ENCODE measurements at regions not wholly inside any gene's neighbourhood (a gene's known extent, or its start where the extent isn't known, plus 50 kb on each side); places are given as distances from the start of the nearest gene placed in this dataset.

GRCh38 chr18:42190643-42191042, 235.6 kb downstream of the PIK3C3 start:
- POLR2A ChIA-PET: no interaction called here
- CTCF ChIA-PET: no interaction called here
- Histone ChIP-seq H3F3A (replicated peaks; ENCODE audit: insufficient read depth) (no peaks in the 10 kb centered on the region), H3K36me3 (replicated peaks in 1 of 2; ENCODE audit: control insufficient read depth in 1 of 2, insufficient read depth in 2 of 2, low read length in 1 of 2) (no peaks in the 10 kb centered on the region), H3K4me3 (ENCODE audit: low read depth in 2 of 2, low read length in 1 of 2) (no peak overlapping the region), H3K79me2 (ENCODE audit: insufficient read depth) (no peaks in the 10 kb centered on the region), H3K4me1 (ENCODE audit: control insufficient read depth in 1 of 2, insufficient read depth in 2 of 2, low read depth in 1 of 2, low read length in 1 of 2) (peaks cover 0 to 17% of the 10 kb centered on the region in 2 experiments; a peak in 2 of 4 replicates), H4K20me1 (ENCODE audit: insufficient read depth) (no peaks in the 10 kb centered on the region), H3K9me2 (no peaks in the 10 kb centered on the region), H3K9ac (no peak overlapping the region), H3K9me3 (no peaks in the 10 kb centered on the region), H3K4me2 (no peak overlapping the region), H3K27me3 (ENCODE audit: insufficient read depth) (no peaks in the 10 kb centered on the region), H2AFZ (ENCODE audit: low read depth) (no peak overlapping the region), H3K27ac (ENCODE audit: low read depth in 2 of 2, low read length in 1 of 2) (no peak overlapping the region)
- no peak for TF ChIP-seq CHD2 (IDR thresholded peaks at IDR 0.05; ENCODE audit: low read length, partially characterized antibody)
- TF ChIP-seq TAF1 (IDR thresholded peaks at IDR 0.05; ENCODE audit: borderline replicate concordance, low read depth, low read length): no peak
- no peak for TF ChIP-seq GABPA (IDR thresholded peaks at IDR 0.05; ENCODE audit: low read depth)
- no peak for TF ChIP-seq TEAD4 (IDR thresholded peaks at IDR 0.05; ENCODE audit: borderline replicate concordance, insufficient read depth)
- 80% methylated on average over 3 of the region's 3 CpGs for WGBS (ENCODE audit: low lambda C conversion rate)
- DNase-seq: no peak

GRCh38 chr18:42192251-42193248, 237.5 kb downstream of the PIK3C3 start:
- Histone ChIP-seq H3K27me3 (ENCODE audit: insufficient read depth) (no peaks in the 10 kb centered on the region), H3K4me2 (no peak overlapping the region), H4K20me1 (ENCODE audit: insufficient read depth) (no peaks in the 10 kb centered on the region), H3K4me3 (ENCODE audit: low read depth in 2 of 2, low read length in 1 of 2) (no peak overlapping the region), H3K36me3 (replicated peaks in 1 of 2; ENCODE audit: control insufficient read depth in 1 of 2, insufficient read depth in 2 of 2, low read length in 1 of 2) (no peaks in the 10 kb centered on the region), H3K9me3 (no peaks in the 10 kb centered on the region), H3F3A (replicated peaks; ENCODE audit: insufficient read depth) (no peaks in the 10 kb centered on the region), H3K4me1 (ENCODE audit: control insufficient read depth in 1 of 2, insufficient read depth in 2 of 2, low read depth in 1 of 2, low read length in 1 of 2) (peaks cover 0 to 13% of the 10 kb centered on the region in 2 experiments; a peak in 2 of 4 replicates), H3K9me2 (no peaks in the 10 kb centered on the region), H2AFZ (ENCODE audit: low read depth) (no peak overlapping the region), H3K79me2 (ENCODE audit: insufficient read depth) (no peaks in the 10 kb centered on the region), H3K27ac (ENCODE audit: low read depth in 2 of 2, low read length in 1 of 2) (peak overlapping the region in 1 of 2 experiments; percentile 89; a peak in 2 of 4 replicates), H3K9ac (no peak overlapping the region)
- POLR2A ChIA-PET: no interaction called here
- 46% methylated on average over 5 of the region's 5 CpGs for whole genome bisulfite sequencing (ENCODE audit: low lambda C conversion rate)
- TF ChIP-seq SIN3A (IDR thresholded peaks at IDR 0.05; ENCODE audit: borderline replicate concordance, low read depth, low read length) (0 out of 2 replicates have a peak, but pooled peaks have one; percentile 43), GATA2 (CRISPR knock-in tag; IDR thresholded peaks at IDR 0.05) (peak; percentile 95), TCF12 (IDR thresholded peaks at IDR 0.05) (peak; percentile 65), RAD21 (IDR thresholded peaks at IDR 0.05; ENCODE audit: low read length) (0 out of 2 replicates have a peak, but pooled peaks have one; percentile 8), EP300 (IDR thresholded peaks at IDR 0.05; ENCODE audit: borderline replicate concordance in 1 of 2, low read depth in 1 of 2, low read length in 1 of 2) (peak; percentile 32 to 97; a peak in 3 of 4 replicates), TEAD4 (IDR thresholded peaks at IDR 0.05; ENCODE audit: borderline replicate concordance, insufficient read depth) (no peak), PBX3 (IDR thresholded peaks at IDR 0.05) (peak; percentile 87), USF2 (IDR thresholded peaks at IDR 0.05; ENCODE audit: borderline replicate concordance, low read depth, low read length) (no peak), FOXJ3 (CRISPR knock-in tag; IDR thresholded peaks at IDR 0.05) (peak; percentile 57; the same call in 1 of the 2 replicates), CHD2 (IDR thresholded peaks at IDR 0.05; ENCODE audit: low read length, partially characterized antibody) (peak; percentile 53), POLR2AphosphoS5 (IDR thresholded peaks at IDR 0.05; ENCODE audit: low read depth, low read length) (no peak), RCOR1 (IDR thresholded peaks at IDR 0.05; ENCODE audit: low read length) (peak; percentile 75), RXRA (IDR thresholded peaks at IDR 0.05; ENCODE audit: borderline replicate concordance, low read depth) (peak; percentile 70; the same call in 1 of the 2 replicates)
- DNase-seq: peak; percentile 30
- CTCF ChIA-PET: interaction anchor here (0.9 to 1.1 kb wide), 3 partner anchors 8 to 106 kb away, joined by 3 to 4 read pairs (median 3); no protein-coding TSS in a partner anchor
